Epithelial cell of proximal tubule (primary cell): ENCODE measurements at regions not wholly inside any gene's neighbourhood (a gene's known extent, or its start where the extent isn't known, plus 50 kb on each side); places are given as distances from the start of the nearest gene placed in this dataset.

Experiments used
- DNase-seq: peaks from one replicate; pipeline ENCODE4 v3.0.0-alpha.2; 2011; ENCODE audit warnings: low read depth
- H3K4me3 ChIP-seq: 2 replicates; pipeline ENCODE4 v1.5.1; 2011; ENCODE audit warnings: low read depth, mild to moderate bottlenecking, low read length
- CTCF ChIP-seq: conservative IDR thresholded peaks from 2 replicates; pipeline ENCODE4 v1.5.1; 2012; ENCODE audit warnings: low read depth, mild to moderate bottlenecking, low read length

GRCh38 chr20:37630993-37631392, 62.8 kb upstream of the CTNNBL1 start:
- no peak for TF ChIP-seq CTCF
- H3K4me3 ChIP-seq = no peak overlapping the region
- no peak for DNase-seq

- H3K4me3 ChIP-seq = no peak overlapping the region
- no peak for DNase-seq
- no peak for TF ChIP-seq CTCF
These were observed 63.7 kb upstream of the CTNNBL1 start for GRCh38 chr20:37630166-37630565.

DNA sequence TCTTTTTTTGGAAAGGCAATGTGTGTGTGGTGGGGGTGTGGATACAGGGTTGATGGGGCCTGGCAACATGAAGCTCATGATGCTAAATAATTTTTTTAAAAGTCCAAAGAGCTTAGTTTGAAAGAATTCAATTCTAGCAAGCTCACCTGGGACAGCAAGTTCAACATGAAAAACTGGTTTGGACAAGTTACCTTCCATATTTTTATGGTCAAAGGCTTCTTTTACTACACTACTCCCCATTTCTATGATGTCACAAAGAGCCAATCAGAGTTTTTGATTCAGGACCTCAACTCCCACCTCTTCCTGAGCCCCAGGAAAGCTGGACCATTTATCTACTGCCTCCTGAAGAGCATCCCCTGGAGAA, 66.1 kb upstream of the CTNNBL1 start:
- TF ChIP-seq CTCF = no peak
- H3K4me3 ChIP-seq = no peak overlapping the region
- DNase-seq = no peak

- H3K4me3 ChIP-seq = no peak overlapping the region
- no peak for DNase-seq
- no peak for TF ChIP-seq CTCF
These were observed 66.6 kb upstream of the CTNNBL1 start for GRCh38 chr20:37627060-37627766.

DNA sequence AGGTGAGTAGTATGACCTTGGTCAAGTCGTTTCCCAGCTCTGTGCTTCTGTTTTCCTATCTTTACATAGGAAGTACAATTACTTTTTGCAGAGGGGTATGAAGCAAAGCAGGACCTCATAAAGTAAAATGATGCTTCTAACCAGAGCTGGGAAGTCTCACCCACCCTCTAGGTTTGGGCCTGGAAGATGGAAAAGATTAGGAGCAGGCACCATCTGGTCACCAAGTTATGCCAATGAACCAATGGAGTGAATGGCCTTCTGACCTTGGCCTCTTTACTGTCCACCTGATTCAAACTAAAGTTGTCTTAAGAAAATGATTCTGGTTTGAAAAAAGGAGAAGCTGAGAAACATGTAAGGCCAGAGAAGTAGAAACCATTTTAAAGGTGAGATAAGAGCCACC, 68.9 kb upstream of the CTNNBL1 start:
- TF ChIP-seq CTCF = no peak
- DNase-seq = no peak
- no peak overlapping the region for H3K4me3 ChIP-seq

DNA sequence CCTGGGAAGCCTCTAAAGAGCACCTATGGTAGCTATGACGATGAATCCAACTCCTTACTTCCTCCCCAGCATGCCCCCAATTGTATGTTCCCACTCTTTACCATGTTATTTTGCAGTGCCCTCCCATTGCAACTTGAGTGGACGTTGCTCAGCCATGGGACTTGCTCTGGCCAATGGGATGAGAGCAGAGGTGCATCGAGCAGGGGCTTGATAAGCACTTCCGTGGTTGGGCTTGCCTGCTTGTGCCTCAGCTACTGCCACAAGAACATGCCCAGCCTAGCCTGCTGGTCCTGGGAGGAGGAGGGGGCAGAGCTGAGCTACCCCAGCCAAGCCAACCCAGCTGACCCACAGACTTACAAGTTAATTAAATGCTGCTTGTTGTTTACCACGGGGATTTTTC, 71.1 kb upstream of the CTNNBL1 start:
- TF ChIP-seq CTCF = no peak
- no peak for DNase-seq

GRCh38 chr20:37619496-37619895, 74.3 kb upstream of the CTNNBL1 start:
- TF ChIP-seq CTCF = no peak
- H3K4me3 ChIP-seq = no peak overlapping the region
- no peak for DNase-seq

More for the DNA sequence above, 71.1 kb upstream of the CTNNBL1 start:
- H3K4me3 ChIP-seq = no peak overlapping the region
